HG02970 (cell line): ENCODE measurements at regions not wholly inside any gene's neighbourhood (a gene's known extent, or its start where the extent isn't known, plus 50 kb on each side); places are given as distances from the start of the nearest gene placed in this dataset.

Source experiments
- ATAC-seq: cut with Tn5 transposase; IDR thresholded peaks from one replicate; pipeline ENCODE4 v1.9.1; 2021; ENCODE audit warnings: mild to moderate bottlenecking, moderate library complexity, moderate number of reproducible peaks; ENCODE audit not compliant: unreplicated experiment, low FRiP score

- no peak for ATAC-seq
Observed at GRCh38 chr5:115381911-115382662, 85.6 kb upstream of the CCDC112 start.

- peak; percentile 51 for ATAC-seq
Observed at GRCh38 chr5:115379622-115380344, 83.3 kb upstream of the CCDC112 start.

DNA sequence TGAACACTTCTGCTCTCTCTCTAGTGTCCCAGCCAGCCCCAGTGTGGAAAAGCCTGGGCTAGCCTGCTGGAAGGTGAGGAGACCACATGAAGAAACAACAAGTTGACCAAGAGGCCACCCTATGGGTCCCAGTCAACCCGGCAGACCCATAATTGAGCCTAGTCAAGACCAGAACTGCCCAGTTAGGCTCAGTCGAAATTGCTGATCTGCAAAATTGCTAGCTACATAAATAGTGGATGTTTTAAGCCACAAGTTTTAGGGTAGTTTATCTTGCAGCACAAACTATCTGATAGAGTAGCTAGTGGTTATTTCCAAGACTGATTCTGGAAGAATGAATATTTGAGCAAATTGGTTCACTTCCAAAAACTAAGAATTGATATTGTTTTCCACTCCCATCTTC is 82.3 kb upstream of the CCDC112 start:
- ATAC-seq, result no peak

- ATAC-seq, result no peak
Observed at GRCh38 chr5:115377468-115378217, 81.2 kb upstream of the CCDC112 start.

- no peak for ATAC-seq
Observed at GRCh38 chr5:115375893-115376292, 79.4 kb upstream of the CCDC112 start.

GRCh38 chr5:115374057-115374775 is 77.8 kb upstream of the CCDC112 start:
- ATAC-seq, result no peak

- no peak for ATAC-seq
Observed at GRCh38 chr5:115372146-115372545, 75.7 kb upstream of the CCDC112 start.

GRCh38 chr5:115369430-115370144 is 73.1 kb upstream of the CCDC112 start:
- ATAC-seq, result no peak

DNA sequence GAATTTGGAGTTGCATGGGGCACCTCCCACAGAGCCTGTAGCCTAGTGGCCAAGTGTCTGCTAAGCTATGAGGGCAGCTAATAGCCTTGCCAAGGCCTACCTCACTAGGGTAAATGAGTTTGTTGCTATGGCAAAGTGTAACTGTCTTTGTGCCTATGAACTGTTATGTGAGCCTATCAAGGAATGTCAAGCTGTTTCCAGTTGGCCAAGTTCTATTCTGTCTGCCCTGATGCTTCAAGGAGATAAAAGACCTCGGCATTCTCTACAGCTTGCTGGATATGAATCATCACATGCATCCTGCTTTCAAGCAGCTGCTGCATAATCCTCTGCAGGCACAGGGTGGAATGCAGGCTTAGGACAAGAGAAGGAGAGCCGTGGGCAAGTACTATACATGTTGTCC is 69.8 kb upstream of the CCDC112 start:
- ATAC-seq, result no peak

- ATAC-seq, result no peak
Observed at GRCh38 chr5:115363879-115364278, 67.4 kb upstream of the CCDC112 start.

- ATAC-seq, result no peak
Observed at GRCh38 chr5:115360046-115360685, 63.7 kb upstream of the CCDC112 start.

- no peak for ATAC-seq
Observed at GRCh38 chr5:115355767-115356381, 59.4 kb upstream of the CCDC112 start.

DNA sequence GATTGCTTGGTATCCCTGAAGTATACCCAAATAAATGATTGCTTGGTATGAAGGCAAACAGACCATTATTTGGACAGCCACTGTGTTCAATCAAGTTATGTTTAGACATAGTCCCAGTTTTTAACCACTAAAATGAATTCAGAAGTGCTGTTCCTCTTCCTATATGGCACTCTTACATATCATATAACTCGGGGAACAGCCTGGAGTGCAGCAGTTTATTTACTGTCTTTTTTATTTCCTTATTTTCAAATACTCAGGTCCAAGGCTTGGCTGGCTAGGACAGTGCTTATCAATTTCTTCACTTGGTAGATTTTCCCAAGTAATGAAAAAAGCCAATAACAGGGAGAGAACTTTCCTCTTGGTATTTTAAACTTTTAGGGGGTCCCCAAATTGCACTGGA is 58.6 kb upstream of the CCDC112 start:
- ATAC-seq, result no peak

GRCh38 chr5:115354246-115354645 is 57.8 kb upstream of the CCDC112 start:
- ATAC-seq, result no peak

- no peak for ATAC-seq
Observed at GRCh38 chr5:115352571-115352970, 56.1 kb upstream of the CCDC112 start.

DNA sequence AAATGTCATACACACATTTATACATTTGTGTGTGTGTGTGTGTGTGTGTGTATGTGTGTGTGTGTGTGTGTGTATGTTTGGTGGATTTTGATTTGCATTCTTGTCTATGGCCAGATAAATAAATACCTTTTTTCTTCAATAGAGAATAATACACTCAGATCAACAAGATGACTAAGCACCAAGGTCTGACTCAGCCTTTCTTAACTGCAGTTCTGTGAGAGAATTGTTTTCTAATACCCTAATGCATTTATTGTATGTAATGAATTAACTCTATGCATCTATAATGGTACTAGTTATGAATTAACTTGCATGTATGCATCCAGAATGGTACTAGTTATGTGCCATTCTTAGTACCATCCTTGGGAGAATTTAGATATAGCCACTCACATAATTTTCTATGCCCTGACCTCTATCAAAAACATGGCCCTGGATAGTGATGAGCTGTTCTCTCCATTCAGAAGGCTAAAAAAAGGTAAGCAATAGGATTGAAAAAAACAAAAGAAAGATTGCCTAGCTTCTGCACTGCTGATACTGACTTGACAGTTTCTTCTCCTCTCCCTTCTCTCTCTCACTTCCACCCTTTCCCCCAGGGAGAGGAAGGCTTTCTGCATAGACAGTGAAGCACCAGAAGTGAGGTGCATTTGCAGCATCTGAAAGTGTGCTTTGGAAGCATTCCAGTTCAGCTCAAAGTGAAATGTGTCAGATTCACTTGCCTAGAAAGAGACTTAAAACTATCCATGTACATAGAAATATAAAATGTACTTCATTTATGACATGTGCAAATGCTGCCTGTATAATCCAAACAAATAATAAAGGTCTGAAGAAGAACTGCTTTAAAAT is 55.1 kb upstream of the CCDC112 start:
- ATAC-seq, result no peak

- no peak for ATAC-seq
Observed at GRCh38 chr5:115350894-115351293, 54.4 kb upstream of the CCDC112 start.
